ENCODE measurements at regions not wholly inside any gene's neighbourhood (a gene's known extent, or its start where the extent isn't known, plus 50 kb on each side); places are given as distances from the start of the nearest gene placed in this dataset.

- H3K27ac Mint-ChIP-seq: peak overlapping the region; percentile 8
- CTCF ChIA-PET: interaction anchor here (0.5 to 10.1 kb wide), 32 partner anchors 13 to 519 kb away, joined by 3 to 209 read pairs (median 7); no protein-coding TSS in a partner anchor
These were observed 353.3 kb downstream of the SEC14L1 start for GRCh38 chr17:77493901-77494663.

GRCh38 chr17:77494664-77495435 lies 354.1 kb downstream of the SEC14L1 start:
- Mint-ChIP-seq H3K27ac (peak overlapping the region; percentile 75), H3K4me3 (peak overlapping the region; percentile 4), H3K36me3 (peaks cover 32% of the 10 kb centered on the region), H3K27me3 (no peaks in the 10 kb centered on the region), H3K9me3 (no peaks in the 10 kb centered on the region), H3K4me1 (ENCODE audit: low read depth) (peaks cover 13% of the 10 kb centered on the region)
- peak; percentile 82 for DNase-seq
- ChIA-PET CTCF (interaction anchor here (0.5 to 10.1 kb wide), 36 partner anchors 11 to 519 kb away, joined by 3 to 209 read pairs (median 6); no protein-coding TSS in a partner anchor), POLR2A (interaction anchor here (1.0 to 1.7 kb wide), 4 partner anchors 35 to 163 kb away, joined by 3 to 5 read pairs (median 4); no protein-coding TSS in a partner anchor)
- intact Hi-C loops (cut with micrococcal nuclease): loop anchor here (1.0 to 5.0 kb wide), 4 partner anchors 38 to 164 kb away; no protein-coding TSS in a partner anchor

More at GRCh38 chr17:77493901-77494663, 353.3 kb downstream of the SEC14L1 start:
- no peak overlapping the region for H3K4me3 Mint-ChIP-seq
- H3K36me3 Mint-ChIP-seq: peaks cover 26% of the 10 kb centered on the region
- POLR2A ChIA-PET: interaction anchor here (0.7 to 1.7 kb wide), 5 partner anchors 34 to 162 kb away, joined by 3 to 5 read pairs (median 3); no protein-coding TSS in a partner anchor
- intact Hi-C loops (cut with micrococcal nuclease): loop anchor here (5.0 kb wide), 1 partner anchor 37 kb away; no protein-coding TSS in a partner anchor
- peaks cover 13% of the 10 kb centered on the region for H3K4me1 Mint-ChIP-seq (ENCODE audit: low read depth)
- H3K27me3 Mint-ChIP-seq: no peaks in the 10 kb centered on the region
- H3K9me3 Mint-ChIP-seq: no peaks in the 10 kb centered on the region
- DNase-seq: no peak

- DNase-seq: no peak
- Mint-ChIP-seq H3K27me3 (no peaks in the 10 kb centered on the region), H3K9me3 (no peaks in the 10 kb centered on the region), H3K36me3 (peaks cover 35% of the 10 kb centered on the region), H3K4me1 (ENCODE audit: low read depth) (peaks cover 13% of the 10 kb centered on the region), H3K4me3 (no peak overlapping the region), H3K27ac (peak overlapping the region; percentile 75)
- intact Hi-C loops (cut with micrococcal nuclease): loop anchor here (1.0 kb wide), 3 partner anchors 65 to 164 kb away; no protein-coding TSS in a partner anchor
- POLR2A ChIA-PET: interaction anchor here (1.3 to 1.7 kb wide), 2 partner anchors 37 to 164 kb away, joined by 3 to 5 read pairs; no protein-coding TSS in a partner anchor
- CTCF ChIA-PET: interaction anchor here (0.6 to 10.1 kb wide), 22 partner anchors 10 to 518 kb away, joined by 3 to 209 read pairs (median 8); no protein-coding TSS in a partner anchor
These were observed 354.8 kb downstream of the SEC14L1 start for GRCh38 chr17:77495575-77495974.

- no peak overlapping the region for H3K27ac Mint-ChIP-seq
- CTCF ChIA-PET: interaction anchor here (1.3 to 10.1 kb wide), 4 partner anchors 24 to 96 kb away, joined by 4 to 209 read pairs (median 52); no protein-coding TSS in a partner anchor
- H3K4me3 Mint-ChIP-seq: no peak overlapping the region
- no peaks in the 10 kb centered on the region for H3K9me3 Mint-ChIP-seq
- peaks cover 12% of the 10 kb centered on the region for H3K4me1 Mint-ChIP-seq (ENCODE audit: low read depth)
- intact Hi-C loops (cut with micrococcal nuclease): no loop called here
- DNase-seq: no peak
- H3K36me3 Mint-ChIP-seq: peaks cover 34% of the 10 kb centered on the region
- POLR2A ChIA-PET: no interaction called here
- H3K27me3 Mint-ChIP-seq: no peaks in the 10 kb centered on the region
These were observed 355.6 kb downstream of the SEC14L1 start for GRCh38 chr17:77496401-77496801.

GRCh38 chr17:77496831-77497577 lies 356.2 kb downstream of the SEC14L1 start:
- Mint-ChIP-seq H3K27me3 (no peaks in the 10 kb centered on the region), H3K36me3 (peaks cover 30% of the 10 kb centered on the region), H3K27ac (no peak overlapping the region), H3K4me3 (no peak overlapping the region), H3K4me1 (ENCODE audit: low read depth) (peaks cover 10% of the 10 kb centered on the region), H3K9me3 (no peaks in the 10 kb centered on the region)
- intact Hi-C loops (cut with micrococcal nuclease): no loop called here
- ChIA-PET CTCF (interaction anchor here (1.3 to 10.1 kb wide), 3 partner anchors 25 to 96 kb away, joined by 4 to 209 read pairs (median 88); no protein-coding TSS in a partner anchor), POLR2A (no interaction called here)
- DNase-seq: peak; percentile 7

- ChIA-PET CTCF (interaction anchor here (4.5 to 10.1 kb wide), 2 partner anchors 66 to 97 kb away, joined by 88 to 209 read pairs; no protein-coding TSS in a partner anchor), POLR2A (no interaction called here)
- intact Hi-C loops (cut with micrococcal nuclease): no loop called here
- Mint-ChIP-seq H3K4me3 (no peak overlapping the region), H3K27ac (no peak overlapping the region), H3K27me3 (no peaks in the 10 kb centered on the region), H3K9me3 (no peaks in the 10 kb centered on the region), H3K36me3 (peaks cover 27% of the 10 kb centered on the region), H3K4me1 (ENCODE audit: low read depth) (peaks cover 7% of the 10 kb centered on the region)
- peak; percentile 7 for DNase-seq
These were observed 356.8 kb downstream of the SEC14L1 start for GRCh38 chr17:77497578-77497934.

GRCh38 chr17:77498091-77498741 lies 357.4 kb downstream of the SEC14L1 start:
- Mint-ChIP-seq H3K27ac (no peak overlapping the region), H3K36me3 (peaks cover 25% of the 10 kb centered on the region), H3K27me3 (no peaks in the 10 kb centered on the region), H3K9me3 (no peaks in the 10 kb centered on the region), H3K4me1 (ENCODE audit: low read depth) (peaks cover 7% of the 10 kb centered on the region), H3K4me3 (no peak overlapping the region)
- CTCF ChIA-PET: interaction anchor here (4.5 to 10.1 kb wide), 2 partner anchors 66 to 98 kb away, joined by 88 to 209 read pairs; no protein-coding TSS in a partner anchor
- POLR2A ChIA-PET: no interaction called here
- peak; percentile 6 for DNase-seq
- intact Hi-C loops (cut with micrococcal nuclease): no loop called here

GRCh38 chr17:77498791-77499698 lies 358.3 kb downstream of the SEC14L1 start:
- peak; percentile 6 for DNase-seq
- Mint-ChIP-seq H3K9me3 (no peaks in the 10 kb centered on the region), H3K27ac (peak overlapping the region; percentile 56), H3K4me3 (peak overlapping the region; percentile 20), H3K4me1 (ENCODE audit: low read depth) (peaks cover 7% of the 10 kb centered on the region), H3K36me3 (peaks cover 22% of the 10 kb centered on the region), H3K27me3 (no peaks in the 10 kb centered on the region)
- ChIA-PET CTCF (interaction anchor here (10.1 kb wide), 1 partner anchor 67 kb away, joined by 209 read pairs; no protein-coding TSS in a partner anchor), POLR2A (no interaction called here)
- intact Hi-C loops (cut with micrococcal nuclease): no loop called here

GRCh38 chr17:77499699-77500435 lies 359.1 kb downstream of the SEC14L1 start:
- no peaks in the 10 kb centered on the region for H3K27me3 Mint-ChIP-seq
- H3K9me3 Mint-ChIP-seq: no peaks in the 10 kb centered on the region
- CTCF ChIA-PET: interaction anchor here (1.4 kb wide), 1 partner anchor 55 kb away, joined by 3 read pairs; no protein-coding TSS in a partner anchor
- peak overlapping the region; percentile 38 for H3K27ac Mint-ChIP-seq
- H3K4me1 Mint-ChIP-seq (ENCODE audit: low read depth): peaks cover 2% of the 10 kb centered on the region
- intact Hi-C loops (cut with micrococcal nuclease): no loop called here
- DNase-seq: peak; percentile 5
- peaks cover 22% of the 10 kb centered on the region for H3K36me3 Mint-ChIP-seq
- H3K4me3 Mint-ChIP-seq: no peak overlapping the region
- POLR2A ChIA-PET: no interaction called here
